OCI-LY3 (cell line): ENCODE measurements at regions not wholly inside any gene's neighbourhood (a gene's known extent, or its start where the extent isn't known, plus 50 kb on each side); places are given as distances from the start of the nearest gene placed in this dataset.

Experiments
- CTCF ChIP-seq: fragments of 200-600, 300-600 bp; sonication (generic); IDR thresholded peaks from 2 replicates; pipeline ENCODE4 v1.5.1; 2014; ENCODE audit warnings: antibody characterized with exemption, low read length, low read depth
- EZH2phosphoT487 ChIP-seq: fragments of 200-600 bp; shearing (Covaris generic); IDR thresholded peaks from 2 replicates; pipeline ENCODE4 v1.6.1; 2018; ENCODE audit warnings: antibody characterized with exemption, mixed run types, low read depth

GRCh38 chr2:6312367-6312766, 553.3 kb downstream of the CMPK2 start:
- TF ChIP-seq CTCF = no peak
- no peak for TF ChIP-seq EZH2phosphoT487
